GM12875 (cell line): ENCODE measurements at regions not wholly inside any gene's neighbourhood (a gene's known extent, or its start where the extent isn't known, plus 50 kb on each side); places are given as distances from the start of the nearest gene placed in this dataset.
"Not testable (repeated sequence)": the region's sequence is repeated elsewhere in the genome, so short reads cannot be mapped to it uniquely, and the experiment has no call there.

Experiments
- H3K4me3 ChIP-seq: one replicate; pipeline ENCODE4 v1.5.1; 2011; ENCODE audit warnings: low read depth, low read length, control low read depth
- TF ChIP-seq, protein P1 (sequence below): IDR thresholded peaks from 2 replicates; pipeline ENCODE4 v1.5.1; 2011; ENCODE audit warnings: low read depth, mild to moderate bottlenecking, control low read depth, inconsistent platforms, low read length, moderate library complexity, borderline replicate concordance; ENCODE audit not compliant: insufficient read depth

DNA sequence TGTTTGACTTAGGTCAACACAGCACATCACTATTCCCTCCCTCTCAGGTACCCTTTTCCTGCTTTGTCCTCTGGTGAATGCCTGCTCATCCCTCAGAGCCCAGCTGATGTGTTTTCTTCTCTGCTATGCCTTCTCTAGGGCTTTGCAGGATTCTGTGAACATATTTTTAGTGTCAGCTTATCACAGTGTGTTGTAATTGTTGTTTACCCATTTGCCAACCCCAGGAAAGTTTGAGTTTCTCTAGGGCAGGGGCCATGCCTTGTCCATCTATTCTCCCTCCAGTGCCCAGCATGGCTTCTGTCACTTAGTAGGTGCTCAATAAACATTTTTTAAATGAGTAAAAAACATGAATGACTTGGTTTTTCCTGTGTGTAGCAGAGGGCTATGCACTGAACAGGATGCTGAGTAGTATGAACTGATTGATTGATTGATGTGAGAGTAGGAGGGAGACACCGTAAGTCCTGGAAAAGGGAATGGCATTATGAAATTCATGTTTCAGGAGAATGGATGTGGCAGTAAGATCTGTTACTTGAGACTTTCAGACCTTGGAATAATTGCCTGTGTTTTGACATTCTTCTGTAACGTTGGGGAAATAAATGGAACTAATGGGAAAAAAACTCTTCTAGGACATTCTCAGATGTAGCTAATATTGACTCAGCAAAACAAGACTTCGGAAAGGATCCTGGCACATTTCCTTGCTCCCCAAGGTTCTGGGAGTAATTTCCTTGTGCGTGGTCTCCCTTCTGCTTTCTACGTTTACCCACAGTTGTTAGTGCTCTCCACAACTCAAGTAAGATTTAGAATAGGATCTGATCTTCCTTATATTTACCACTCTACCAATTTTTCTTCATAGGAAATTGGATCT is 267.3 kb upstream of the TBL1XR1 start:
- TF ChIP-seq, protein P1, sequence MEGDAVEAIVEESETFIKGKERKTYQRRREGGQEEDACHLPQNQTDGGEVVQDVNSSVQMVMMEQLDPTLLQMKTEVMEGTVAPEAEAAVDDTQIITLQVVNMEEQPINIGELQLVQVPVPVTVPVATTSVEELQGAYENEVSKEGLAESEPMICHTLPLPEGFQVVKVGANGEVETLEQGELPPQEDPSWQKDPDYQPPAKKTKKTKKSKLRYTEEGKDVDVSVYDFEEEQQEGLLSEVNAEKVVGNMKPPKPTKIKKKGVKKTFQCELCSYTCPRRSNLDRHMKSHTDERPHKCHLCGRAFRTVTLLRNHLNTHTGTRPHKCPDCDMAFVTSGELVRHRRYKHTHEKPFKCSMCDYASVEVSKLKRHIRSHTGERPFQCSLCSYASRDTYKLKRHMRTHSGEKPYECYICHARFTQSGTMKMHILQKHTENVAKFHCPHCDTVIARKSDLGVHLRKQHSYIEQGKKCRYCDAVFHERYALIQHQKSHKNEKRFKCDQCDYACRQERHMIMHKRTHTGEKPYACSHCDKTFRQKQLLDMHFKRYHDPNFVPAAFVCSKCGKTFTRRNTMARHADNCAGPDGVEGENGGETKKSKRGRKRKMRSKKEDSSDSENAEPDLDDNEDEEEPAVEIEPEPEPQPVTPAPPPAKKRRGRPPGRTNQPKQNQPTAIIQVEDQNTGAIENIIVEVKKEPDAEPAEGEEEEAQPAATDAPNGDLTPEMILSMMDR = no peak
- no peak overlapping the region for H3K4me3 ChIP-seq

DNA sequence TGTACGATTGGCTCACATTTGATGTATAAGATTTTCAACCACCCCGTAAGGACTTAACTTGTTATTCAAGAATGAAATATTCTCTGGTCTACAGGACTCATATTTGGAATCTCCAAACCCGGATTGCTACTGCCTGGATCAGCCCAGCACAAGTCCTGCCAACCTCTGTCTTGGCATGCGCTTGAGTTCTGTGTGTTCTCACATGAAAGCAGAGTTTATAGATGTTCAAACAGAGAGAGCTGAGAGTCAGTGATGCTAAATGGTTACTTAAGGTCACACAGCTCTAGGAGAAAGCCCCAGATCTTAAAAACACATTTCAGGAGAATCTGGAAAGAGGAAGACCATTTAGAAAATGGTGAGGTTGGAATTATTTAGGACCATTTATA is 268.0 kb upstream of the TBL1XR1 start:
- no peak overlapping the region for H3K4me3 ChIP-seq
- TF ChIP-seq, protein P1 = no peak

DNA sequence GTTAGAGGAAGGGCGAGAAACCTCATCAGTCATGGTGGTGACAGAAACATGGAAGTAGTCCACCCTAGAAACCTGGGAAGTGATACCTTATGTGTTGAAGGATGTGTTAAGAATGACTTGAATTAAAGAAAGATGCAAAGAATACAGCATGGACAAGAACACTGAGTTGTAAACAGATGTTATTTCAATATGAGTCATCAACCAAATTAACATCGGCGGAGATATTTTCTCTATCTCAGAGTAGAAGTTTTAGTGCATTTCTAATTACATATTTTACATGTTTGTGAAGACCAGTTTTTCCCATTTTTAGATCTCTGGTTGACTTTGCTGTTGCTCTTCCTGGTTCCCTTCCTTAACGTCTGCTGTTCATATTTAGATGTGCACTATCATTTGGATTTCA is 268.8 kb upstream of the TBL1XR1 start:
- TF ChIP-seq, protein P1 = no peak
- H3K4me3 ChIP-seq = no peak overlapping the region

DNA sequence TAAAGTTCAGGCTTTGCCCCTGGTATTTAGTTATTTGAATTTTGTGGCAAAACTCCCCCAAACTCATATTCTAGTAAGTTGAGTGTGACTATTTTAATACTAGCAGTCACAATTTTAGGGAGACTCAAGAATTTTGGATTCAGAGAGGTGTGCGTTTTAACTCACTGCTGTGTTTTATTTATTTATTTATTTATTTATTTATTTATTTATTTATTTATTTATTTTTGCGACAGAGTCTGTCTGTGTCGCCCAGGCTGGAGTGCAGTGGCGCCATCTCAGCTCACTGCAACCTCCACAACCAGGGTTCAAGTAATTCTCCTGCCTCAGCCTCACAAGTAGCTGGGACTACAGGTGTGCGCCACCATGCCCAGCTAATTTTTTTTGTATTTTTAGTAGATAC is 269.3 kb upstream of the TBL1XR1 start:
- H3K4me3 ChIP-seq = not testable (repeated sequence)

DNA sequence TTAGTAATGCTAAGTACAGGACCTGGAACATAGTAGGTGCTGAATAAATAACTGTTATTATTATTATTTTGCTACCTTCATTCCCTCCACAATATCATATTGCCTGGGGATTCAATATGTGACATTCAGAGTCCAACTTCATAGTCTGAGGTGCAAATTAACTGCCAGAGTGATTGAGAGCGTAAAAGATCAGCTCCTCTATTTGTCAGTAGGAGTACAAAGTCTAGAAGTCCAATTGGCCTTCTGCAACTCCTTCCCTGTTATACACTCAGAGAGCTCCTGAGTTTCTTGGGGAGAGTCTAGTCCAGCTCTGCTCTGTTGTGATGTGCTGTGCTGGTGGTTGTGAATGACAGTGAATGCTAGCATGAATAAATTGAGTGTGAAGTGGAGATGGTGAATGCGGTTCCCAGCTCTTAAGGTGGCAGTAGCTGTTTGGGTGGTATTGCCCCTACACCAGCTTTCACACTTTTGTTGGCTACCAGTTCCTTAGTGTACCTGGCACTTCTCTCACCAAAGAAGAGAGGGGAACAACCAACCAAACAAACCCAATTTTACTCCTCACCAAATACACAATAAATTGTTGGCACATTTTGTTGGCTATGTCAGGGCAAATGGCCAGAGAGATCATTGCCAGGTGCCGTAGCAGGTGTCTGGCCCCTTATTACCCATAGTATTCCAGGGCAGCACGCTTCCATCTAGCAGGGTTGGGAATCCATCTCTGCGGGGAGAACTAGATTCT is 270.1 kb upstream of the TBL1XR1 start:
- TF ChIP-seq, protein P1 = no peak
- no peak overlapping the region for H3K4me3 ChIP-seq

DNA sequence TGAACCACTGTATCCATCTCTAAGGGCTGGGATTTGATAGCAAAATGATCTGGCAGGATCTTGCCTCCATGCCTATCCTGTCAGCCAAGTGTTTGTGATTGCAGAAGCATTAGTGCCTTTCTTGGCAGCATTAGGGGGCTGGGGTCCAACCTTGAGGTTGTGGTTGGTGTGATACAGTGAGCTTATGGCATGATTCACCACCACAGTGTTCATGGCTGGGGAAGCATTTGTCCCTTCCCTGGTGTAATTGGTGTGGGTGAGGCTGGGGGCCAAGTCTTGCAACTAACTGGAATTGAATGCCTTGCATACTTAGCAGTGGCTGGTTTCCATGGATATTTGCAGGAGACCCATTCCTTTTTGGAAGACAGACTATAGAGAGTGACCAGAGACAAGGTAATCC is 271.0 kb upstream of the TBL1XR1 start:
- TF ChIP-seq, protein P1 = no peak
- H3K4me3 ChIP-seq = no peak overlapping the region

DNA sequence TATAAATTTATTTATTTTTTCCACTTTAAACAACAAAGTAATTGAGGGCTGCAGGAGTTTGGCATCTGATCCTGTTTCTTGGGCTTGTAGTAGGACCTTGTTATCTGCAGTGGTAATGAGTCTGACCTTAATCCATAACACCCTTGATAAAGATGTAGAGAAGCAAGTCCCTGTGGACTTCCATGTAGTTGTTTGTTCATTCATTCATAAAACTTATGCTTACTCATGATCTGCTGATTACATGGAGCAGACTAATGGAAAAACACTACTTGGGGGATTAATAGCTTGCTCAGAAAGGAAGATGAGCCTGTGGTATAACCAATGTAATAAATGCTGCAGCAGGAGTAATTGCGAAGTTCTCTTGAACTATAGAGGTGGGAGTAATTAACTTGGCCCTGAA is 271.5 kb upstream of the TBL1XR1 start:
- TF ChIP-seq, protein P1 = no peak
- no peak overlapping the region for H3K4me3 ChIP-seq
